Inferior parietal cortex (tissue), 1 donor: ENCODE measurements at regions not wholly inside any gene's neighbourhood (a gene's known extent, or its start where the extent isn't known, plus 50 kb on each side); places are given as distances from the start of the nearest gene placed in this dataset.
"Not testable (repeated sequence)": the region's sequence is repeated elsewhere in the genome, so short reads cannot be mapped to it uniquely, and the experiment has no call there.

Experiments
- DNase-seq: peaks from one replicate; pipeline ENCODE4 v3.0.0-alpha.2; 2016; ENCODE audit errors: extremely low spot score

DNA sequence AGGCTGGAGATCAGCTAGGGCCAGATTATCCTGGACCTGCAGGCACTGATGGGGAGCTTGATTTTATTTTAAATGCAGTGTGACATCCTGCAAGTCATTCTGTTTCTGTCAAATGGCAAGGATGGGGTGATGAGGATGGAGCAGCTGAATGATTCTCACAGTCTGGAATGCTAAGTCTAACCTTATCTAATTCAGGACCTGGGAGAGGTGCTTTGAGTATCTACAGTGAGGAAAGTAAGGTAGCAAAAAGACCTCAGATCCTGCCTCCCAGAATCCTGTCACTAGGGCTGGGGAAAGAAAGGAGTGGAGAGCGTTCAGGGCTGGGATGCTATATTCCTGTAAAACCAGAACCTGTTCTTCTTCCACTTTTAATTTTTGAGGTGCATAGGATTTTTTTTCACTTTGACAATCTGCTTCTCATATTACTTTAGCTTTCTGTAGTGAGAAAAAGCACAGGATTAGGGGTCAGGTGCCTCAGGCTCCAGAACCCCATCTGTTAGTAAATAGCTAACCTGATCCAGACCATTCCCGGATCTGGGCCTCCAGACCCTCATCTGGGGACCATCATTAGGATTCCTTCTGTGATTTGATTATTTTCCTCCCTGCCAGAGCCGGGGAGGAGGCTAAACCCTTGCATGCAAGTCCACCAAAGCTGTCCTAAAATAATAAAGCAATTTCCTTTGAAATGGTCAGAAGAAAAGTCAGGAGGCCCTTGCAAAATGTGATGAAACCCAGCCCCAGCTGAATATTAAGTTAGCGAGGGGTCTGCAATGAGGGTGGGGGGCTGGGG lies 54.7 kb downstream of the ASCL1 start:
- no peak for DNase-seq

- peak; percentile 25 for DNase-seq
Observed at GRCh38 chr12:103012884-103013283, 55.4 kb downstream of the ASCL1 start.

GRCh38 chr12:103013741-103014300 lies 56.3 kb downstream of the ASCL1 start:
- DNase-seq, result peak; percentile 13

DNA sequence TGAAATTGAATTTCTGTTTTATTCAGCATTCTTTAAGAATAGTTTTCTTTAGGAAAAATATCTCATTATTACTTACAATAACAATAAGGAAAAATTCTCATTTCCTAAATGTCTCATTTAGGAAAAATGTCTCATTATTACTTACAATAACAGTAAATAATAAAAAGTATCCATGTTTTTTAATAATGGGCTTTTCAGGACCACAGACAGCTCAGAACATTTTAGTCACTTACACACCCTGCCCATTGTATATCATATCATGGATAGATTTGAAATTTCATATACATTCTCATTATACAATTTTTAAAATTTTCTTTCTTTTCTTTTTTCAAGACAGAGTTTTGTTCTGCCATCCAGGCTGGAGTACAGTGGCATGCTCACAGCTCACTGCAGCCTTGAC lies 58.9 kb downstream of the ASCL1 start:
- DNase-seq, result no peak

GRCh38 chr12:103020839-103021238 lies 63.4 kb downstream of the ASCL1 start:
- no peak for DNase-seq

- no peak for DNase-seq
Observed at GRCh38 chr12:103021538-103022218, 64.2 kb downstream of the ASCL1 start.

GRCh38 chr12:103024650-103025049 lies 67.2 kb downstream of the ASCL1 start:
- DNase-seq, result no peak

DNA sequence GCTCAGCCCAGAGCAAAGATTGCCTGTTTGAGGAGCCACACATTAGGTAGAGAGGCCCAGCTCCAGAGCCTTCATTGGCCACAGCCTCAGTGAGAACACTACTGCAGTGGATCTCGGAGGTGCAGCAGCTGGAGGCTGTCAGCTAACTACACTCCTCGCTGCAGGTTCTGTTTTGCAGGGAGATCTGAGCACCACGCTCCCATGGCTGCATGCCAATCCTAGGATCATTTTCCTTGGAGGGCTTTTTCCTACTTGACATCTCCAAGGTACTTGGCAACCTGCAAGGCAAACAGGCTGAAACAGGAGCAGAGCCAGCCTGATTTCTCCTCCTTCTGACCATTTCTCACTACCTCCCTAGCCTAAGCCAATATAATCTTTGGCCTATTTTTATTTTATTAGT lies 69.2 kb downstream of the ASCL1 start:
- not testable (repeated sequence) for DNase-seq

DNA sequence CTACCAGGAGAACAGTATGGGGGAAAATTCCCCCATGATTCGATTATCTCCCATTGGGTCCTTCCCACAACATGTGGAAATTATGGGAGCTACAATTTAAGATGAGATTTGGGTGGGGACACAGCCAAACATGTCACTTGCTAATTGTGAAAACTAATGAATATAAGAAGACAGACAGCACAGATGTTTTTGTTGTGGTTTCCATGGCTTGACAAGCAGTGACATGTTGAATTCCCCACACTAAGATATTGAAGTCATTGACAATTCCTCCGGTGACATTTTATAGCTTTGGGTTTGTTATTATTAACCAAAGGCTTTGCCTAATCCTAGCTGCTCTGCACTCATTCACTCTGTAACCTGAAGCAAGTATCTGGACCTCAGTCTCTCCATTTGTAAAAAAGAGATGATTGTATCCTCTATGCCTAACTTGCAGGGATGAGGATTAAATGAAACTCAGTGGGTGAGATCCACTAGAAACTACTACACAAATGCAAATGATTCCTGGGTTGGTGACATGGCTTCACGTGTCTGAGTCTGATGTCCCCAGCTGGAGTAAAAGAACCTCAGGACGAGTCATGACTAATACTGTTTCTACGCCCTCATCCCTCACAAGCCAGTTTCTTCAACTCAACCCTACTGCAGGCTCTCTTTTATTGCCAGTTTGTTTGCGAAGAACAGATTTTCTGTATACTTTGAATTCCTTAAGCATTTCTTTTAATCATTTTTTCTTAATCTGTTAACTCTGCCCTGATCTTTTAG lies 71.6 kb downstream of the ASCL1 start:
- DNase-seq, result no peak

DNA sequence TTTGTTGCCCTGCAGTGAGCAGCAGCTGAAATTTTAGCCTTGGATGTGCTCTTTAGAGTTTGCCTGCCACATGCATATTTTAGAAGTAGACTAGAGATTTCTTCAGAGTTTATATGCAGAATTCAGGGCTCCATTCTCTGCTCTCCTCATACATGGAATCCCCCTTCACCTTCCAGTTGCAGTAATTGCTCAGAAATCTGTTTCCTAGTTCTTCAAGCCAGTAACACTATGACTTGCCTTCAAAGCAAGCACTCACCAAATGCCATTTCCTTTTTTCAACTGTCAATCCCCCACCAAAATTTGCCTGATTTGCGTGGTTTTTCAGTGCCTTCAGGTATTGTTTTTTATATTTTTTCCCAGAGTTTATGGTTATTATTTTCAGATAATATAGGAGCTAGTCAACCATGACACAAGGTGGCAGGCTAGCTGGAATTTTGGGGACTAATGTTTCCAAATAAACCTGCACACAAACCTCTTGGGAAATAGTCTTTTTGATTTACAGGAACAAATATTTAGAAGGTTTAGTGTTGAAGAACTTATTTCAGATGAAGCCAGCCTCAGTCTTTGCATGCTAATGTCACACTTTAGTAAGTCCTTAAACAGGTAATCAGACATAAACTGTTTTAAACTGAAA lies 79.2 kb downstream of the ASCL1 start:
- no peak for DNase-seq

DNA sequence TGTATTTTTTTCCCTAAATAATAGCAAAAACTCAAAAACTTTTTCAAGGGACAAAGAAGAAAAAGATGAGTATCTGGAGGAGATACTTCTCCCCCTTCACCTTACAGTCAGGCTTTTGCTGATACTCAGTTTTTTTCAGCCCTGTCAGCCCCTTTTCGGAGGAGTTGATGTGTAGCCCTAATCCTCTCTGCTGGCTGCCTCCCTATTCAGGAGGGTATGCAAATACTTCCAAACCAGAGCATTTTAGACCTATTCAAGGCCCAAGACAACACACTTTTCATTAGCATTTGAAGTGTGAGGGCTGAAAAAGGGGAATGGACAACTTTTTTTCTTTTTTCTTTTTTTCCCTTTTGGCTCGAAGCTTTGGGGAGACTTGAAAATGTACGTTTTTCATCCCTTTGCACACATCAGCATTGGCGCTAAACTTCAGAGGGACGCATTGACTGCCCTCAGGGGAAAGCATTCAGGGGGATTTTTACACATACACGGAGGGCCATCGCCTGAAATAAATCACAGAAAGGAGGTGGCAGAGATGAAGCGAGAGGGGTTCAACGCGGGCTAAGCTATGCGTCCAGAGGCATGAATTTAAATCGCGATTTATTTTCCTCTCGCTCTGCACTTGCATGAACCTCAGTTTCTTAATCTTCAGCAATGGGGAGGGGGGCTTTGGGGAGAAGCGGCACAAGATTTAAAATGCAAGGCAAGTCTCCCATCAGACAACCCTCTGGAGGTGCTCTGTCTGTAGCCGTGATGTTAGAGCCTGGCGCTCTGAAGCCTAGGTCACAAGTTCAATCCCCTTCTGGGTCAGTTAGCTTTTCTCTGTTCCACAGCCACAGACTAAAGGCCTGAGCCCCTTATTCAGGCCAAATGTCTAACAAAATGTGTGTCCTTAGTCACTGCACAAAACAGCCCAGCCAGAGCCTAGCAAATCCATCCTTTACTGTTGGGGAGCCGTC lies 86.3 kb downstream of the ASCL1 start:
- DNase-seq, result no peak

DNA sequence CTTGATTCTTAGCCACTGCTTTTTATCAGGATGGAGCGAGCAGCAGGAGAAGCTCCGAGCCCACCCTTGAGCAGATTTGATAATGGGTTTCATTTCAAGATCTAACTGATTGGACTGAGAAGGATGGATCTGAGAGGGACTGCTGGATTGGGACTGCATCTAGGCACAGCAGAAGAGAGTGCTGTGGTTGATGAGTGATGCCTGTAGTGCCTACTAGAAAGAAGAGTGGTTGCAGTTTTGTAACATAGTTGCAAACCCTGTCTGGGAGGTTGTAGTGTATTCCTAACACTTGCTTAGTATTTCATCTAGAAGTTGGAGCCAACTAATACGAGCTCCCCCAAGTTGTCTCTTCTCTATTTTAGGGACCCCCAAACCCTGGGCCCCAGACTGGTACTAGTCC lies 88.7 kb downstream of the ASCL1 start:
- DNase-seq, result no peak

DNA sequence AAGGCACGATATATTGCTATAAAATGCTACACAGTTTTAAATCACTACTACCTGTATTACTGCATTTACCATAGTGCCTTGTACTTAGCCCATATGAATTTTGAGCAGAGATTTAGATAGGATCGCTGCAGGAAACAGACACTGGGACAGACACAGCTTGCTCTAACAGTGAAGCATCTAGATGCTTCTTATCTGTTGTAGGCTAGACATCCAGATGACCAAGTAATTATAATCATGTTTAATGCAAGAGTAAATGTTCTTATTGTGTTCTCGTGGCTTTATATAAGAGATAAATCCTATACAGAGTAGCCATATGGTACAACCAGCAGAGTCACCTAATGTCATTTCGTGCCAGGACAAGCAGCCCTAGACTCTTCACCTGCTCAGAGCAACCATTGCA lies 92.8 kb downstream of the ASCL1 start:
- DNase-seq, result no peak

GRCh38 chr12:103053089-103053488 lies 95.6 kb downstream of the ASCL1 start:
- DNase-seq, result no peak

- DNase-seq, result no peak
Observed at GRCh38 chr12:103073630-103074029, 116.2 kb downstream of the ASCL1 start.

GRCh38 chr12:103075848-103076247 lies 118.4 kb downstream of the ASCL1 start:
- DNase-seq, result no peak

DNA sequence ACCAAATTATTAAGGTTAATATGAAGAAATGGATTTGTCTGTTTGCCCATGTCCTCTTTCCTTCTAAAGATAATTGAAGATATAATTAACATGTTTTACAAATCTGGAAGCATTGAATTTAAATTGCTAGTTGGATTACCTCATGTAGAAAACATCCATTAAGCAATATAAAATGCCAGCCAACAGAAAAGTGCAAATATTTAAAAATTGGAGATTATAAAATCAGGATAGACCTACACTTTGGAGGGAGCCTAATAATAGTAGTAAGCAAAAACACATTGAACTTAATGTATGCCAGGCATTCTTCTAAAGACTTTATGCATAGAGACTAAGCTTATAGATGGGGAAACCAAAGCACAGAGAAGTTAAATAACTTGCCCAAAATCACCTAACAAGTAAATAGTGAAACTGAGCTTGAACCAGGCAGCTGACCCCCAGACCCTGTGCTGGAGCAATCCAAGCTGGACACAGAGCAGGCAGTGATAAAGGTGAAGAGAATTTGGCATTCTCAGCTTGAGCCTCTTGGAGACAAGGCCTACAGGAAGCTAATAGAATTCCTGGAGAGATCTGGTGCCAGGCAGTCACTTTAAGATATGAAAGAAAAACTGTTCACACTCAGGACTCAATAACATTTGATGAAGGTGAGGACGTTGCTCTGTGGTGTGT lies 119.8 kb downstream of the ASCL1 start:
- no peak for DNase-seq

DNA sequence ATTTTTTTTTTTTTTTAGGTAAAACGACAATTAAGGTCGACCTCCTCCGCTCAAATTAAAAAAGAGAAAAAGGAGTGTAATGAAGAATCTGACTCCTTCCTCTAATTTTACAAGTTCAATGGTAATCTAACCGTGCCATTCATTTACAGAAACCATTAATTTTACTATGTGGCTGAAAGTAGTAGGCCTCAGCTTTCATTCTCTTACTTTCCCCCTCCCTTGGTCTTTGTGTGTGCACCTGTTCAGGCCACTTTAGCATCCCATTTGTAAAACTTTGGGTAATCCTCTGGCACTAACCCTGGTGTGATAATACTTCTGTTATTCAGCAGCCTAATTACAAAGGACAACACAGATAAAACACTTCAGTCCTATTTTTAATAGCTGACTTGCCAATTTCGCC lies 128.1 kb downstream of the ASCL1 start:
- DNase-seq, result no peak

DNA sequence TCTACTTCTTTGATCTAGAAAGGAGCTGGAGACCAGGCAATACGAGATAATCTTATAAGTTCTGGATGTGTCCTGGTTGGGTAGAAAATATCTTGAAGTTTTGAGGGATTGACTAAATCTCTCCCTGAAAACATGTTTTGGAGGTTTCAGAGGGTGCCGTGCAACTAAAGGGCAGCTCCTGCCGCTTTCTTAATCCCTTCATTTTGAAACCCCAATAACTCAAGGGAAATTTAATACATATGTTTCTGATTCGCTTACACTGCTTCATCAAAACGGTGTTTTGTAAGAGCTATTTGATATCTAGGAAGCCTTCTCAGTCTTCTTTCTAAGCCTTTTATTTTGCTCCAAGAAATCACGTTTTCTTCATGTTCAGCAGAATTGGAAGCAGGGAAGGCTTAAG lies 129.0 kb downstream of the ASCL1 start:
- DNase-seq, result no peak

DNA sequence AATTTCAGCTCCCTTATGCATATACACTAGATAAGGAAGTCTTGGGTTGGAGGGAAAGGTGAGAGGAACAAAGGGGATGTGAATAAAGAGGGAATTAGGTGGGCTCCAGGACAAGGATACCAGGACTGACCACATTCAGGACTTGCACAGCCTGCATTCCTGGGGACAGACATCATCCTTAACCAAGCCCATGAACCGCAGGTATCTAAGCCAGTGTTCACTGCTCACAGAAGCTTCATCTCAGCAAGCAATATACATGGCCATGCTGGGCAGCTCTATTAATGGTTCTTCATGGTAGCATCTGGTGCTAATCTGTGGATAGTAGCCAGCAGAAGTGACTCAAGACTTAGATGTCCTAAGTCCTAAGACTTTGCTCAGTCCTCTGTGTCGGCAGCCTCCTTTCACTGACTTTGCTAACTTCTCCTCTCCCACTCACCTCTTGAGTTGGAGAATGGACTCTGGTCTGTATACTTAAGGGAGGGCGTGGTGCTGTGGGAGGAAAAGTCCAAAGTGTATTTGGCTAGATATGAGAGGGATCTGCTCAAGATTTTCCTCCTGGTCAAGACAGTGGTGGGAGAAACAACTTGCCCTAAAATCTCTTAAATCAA lies 136.1 kb downstream of the ASCL1 start:
- DNase-seq, result no peak
